PC-3 (cell line): ENCODE measurements at regions not wholly inside any gene's neighbourhood (a gene's known extent, or its start where the extent isn't known, plus 50 kb on each side); places are given as distances from the start of the nearest gene placed in this dataset.

ENCODE experiments used
- ATAC-seq: fragments of 200-7000 bp; cut with Tn5 transposase; 2 replicates; pipeline ENCODE4 v1.9.1; 2020; ENCODE audit warnings: mild to moderate bottlenecking, moderate library complexity
- BruUV-seq: library from RNA; stranded (reverse); fragments of 400-500 nt; replicated peaks from 2 replicates; lab custom pipeline; 2021; lab: Mats Ljungman, UMichigan
- CTCF ChIA-PET: fragments of 300-600 bp; sonication (Branson Sonifier 250); formaldehyde crosslinking; loops from one replicate; lab custom pipeline; 2022; ENCODE audit warnings: antibody characterized with exemption; lab: Charles Lee
- POLR2A ChIA-PET: fragments of 300-600 bp; sonication (Branson Sonifier 250); formaldehyde crosslinking; loops from one replicate; lab custom pipeline; 2022; ENCODE audit warnings: antibody characterized with exemption; ENCODE audit not compliant: unreplicated experiment; lab: Charles Lee
- DNase-seq: peaks from one replicate; pipeline ENCODE4 v3.0.0-alpha.2; 2015
- H2AFZ ChIP-seq: fragments of 300-600 bp; sonication (generic); 2 replicates; pipeline ENCODE4 v1.6.0; 2016; ENCODE audit warnings: antibody characterized with exemption, low read length
- H3F3A ChIP-seq: fragments of 300-600 bp; sonication (generic); one replicate; pipeline ENCODE4 v1.6.0; 2017; ENCODE audit warnings: antibody characterized with exemption, low read length, control low read depth, mild to moderate bottlenecking; ENCODE audit not compliant: unreplicated experiment
- H3K27ac ChIP-seq: fragments of 300-600 bp; sonication (generic); 2 replicates; pipeline ENCODE4 v1.5.1; 2016; ENCODE audit warnings: mild to moderate bottlenecking, low read length
- H3K27me3 ChIP-seq: fragments of 300-600 bp; sonication (generic); 2 replicates; pipeline ENCODE4 v1.6.1; 2016; ENCODE audit warnings: low read length, mixed read lengths
- H3K36me3 ChIP-seq: fragments of 300-600 bp; sonication (generic); 2 replicates; pipeline ENCODE4 v1.6.1; 2016; ENCODE audit warnings: low read depth, mixed run types, low read length, mixed read lengths
- H3K4me1 ChIP-seq: fragments of 300-600 bp; sonication (generic); 2 replicates; pipeline ENCODE4 v1.5.1; 2016; ENCODE audit warnings: low read length; ENCODE audit not compliant: insufficient read depth
- H3K4me2 ChIP-seq: fragments of 300-600 bp; sonication (generic); 2 replicates; pipeline ENCODE4 v1.6.0; 2016; ENCODE audit warnings: low read length
- H3K4me3 ChIP-seq: fragments of 300-600 bp; sonication (generic); 2 replicates; pipeline ENCODE4 v1.5.1; 2016; ENCODE audit warnings: mild to moderate bottlenecking, low read length, mixed read lengths
- H3K79me2 ChIP-seq: fragments of 300-600 bp; sonication (generic); 2 replicates; pipeline ENCODE4 v1.6.1; 2017; ENCODE audit warnings: low read length, mixed read lengths
- H3K9ac ChIP-seq: fragments of 300-600 bp; sonication (generic); 2 replicates; pipeline ENCODE4 v1.6.0; 2016; ENCODE audit warnings: mild to moderate bottlenecking, low read length
- H3K9me2 ChIP-seq: fragments of 300-600 bp; sonication (generic); replicated peaks from 2 replicates; pipeline ENCODE4 v1.6.1; 2016; ENCODE audit warnings: mixed run types, low read length, mixed read lengths
- H3K9me3 ChIP-seq: fragments of 300-600 bp; sonication (generic); 2 replicates; pipeline ENCODE4 v1.6.1; 2016; ENCODE audit warnings: low read length, mixed read lengths
- H4K20me1 ChIP-seq: fragments of 300-600 bp; sonication (generic); 2 replicates; pipeline ENCODE4 v1.6.1; 2016; ENCODE audit warnings: low read length, mixed read lengths
- CTCF ChIP-seq: fragments of 300-600 bp; sonication (generic); conservative IDR thresholded peaks from 2 replicates; pipeline ENCODE4 v1.5.1; 2017; ENCODE audit warnings: antibody characterized with exemption, low read depth, mild to moderate bottlenecking, low read length
- EZH2 ChIP-seq: fragments of 300-600 bp; sonication (generic); IDR thresholded peaks from one replicate; pipeline ENCODE4 v1.6.1; 2017; ENCODE audit warnings: antibody characterized with exemption, mild to moderate bottlenecking, low read length; ENCODE audit not compliant: unreplicated experiment
- EZH2phosphoT487 ChIP-seq: fragments of 300-600 bp; sonication (generic); IDR thresholded peaks from 2 replicates; pipeline ENCODE4 v1.6.1; 2018; ENCODE audit warnings: mild to moderate bottlenecking, antibody characterized with exemption, low read length, borderline replicate concordance
- intact Hi-C: fragments of 100-400 bp; cut with micrococcal nuclease; formaldehyde crosslinking; loops from 2 replicates; pipeline ENCODE4 v1.9.0; 2023

GRCh38 chr10:8128511-8128910 lies 74.0 kb downstream of the GATA3 start:
- no TSS peak for BruUV-seq
- Histone ChIP-seq H3K36me3 (no peaks in the 10 kb centered on the region), H3F3A (no peaks in the 10 kb centered on the region), H3K79me2 (no peaks in the 10 kb centered on the region), H3K27ac (no peak overlapping the region), H3K9ac (no peak overlapping the region), H3K4me1 (peaks cover 14% of the 10 kb centered on the region), H4K20me1 (no peaks in the 10 kb centered on the region), H3K9me3 (no peaks in the 10 kb centered on the region), H3K4me2 (no peak overlapping the region), H3K4me3 (no peak overlapping the region), H3K27me3 (no peaks in the 10 kb centered on the region), H3K9me2 (no peaks in the 10 kb centered on the region), H2AFZ (no peak overlapping the region)
- POLR2A ChIA-PET = no interaction called here
- CTCF ChIA-PET = no interaction called here
- DNase-seq (no peak), ATAC-seq (no peak)
- intact Hi-C loops = no loop called here
- no peak for TF ChIP-seq CTCF
- TF ChIP-seq EZH2 = no peak

DNA sequence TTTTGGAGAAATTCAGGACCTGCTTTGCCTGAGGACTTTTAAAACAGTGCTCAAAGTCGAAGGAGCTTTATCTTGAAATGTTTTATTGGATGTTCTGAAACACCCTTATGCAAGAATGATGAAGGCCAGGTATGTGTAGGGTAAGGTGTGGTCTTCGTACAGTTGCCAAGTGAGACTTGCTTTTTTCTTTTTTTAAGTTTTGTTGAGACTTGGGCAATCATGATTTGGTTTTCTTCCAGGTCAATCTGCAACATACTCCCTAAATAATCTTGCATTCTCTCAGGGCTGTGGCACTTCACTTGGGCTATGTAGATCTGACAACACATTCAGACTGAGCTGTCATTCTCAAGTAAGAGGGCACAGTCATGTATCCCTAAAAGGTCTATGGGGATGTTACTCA lies 75.0 kb downstream of the GATA3 start:
- Histone ChIP-seq H3K4me3 (no peak overlapping the region), H3K9me3 (no peaks in the 10 kb centered on the region), H3K27me3 (no peaks in the 10 kb centered on the region), H3K27ac (no peak overlapping the region), H4K20me1 (no peaks in the 10 kb centered on the region), H3K9me2 (no peaks in the 10 kb centered on the region), H3K36me3 (no peaks in the 10 kb centered on the region), H3K4me1 (peaks cover 14% of the 10 kb centered on the region), H3K79me2 (no peaks in the 10 kb centered on the region), H2AFZ (no peak overlapping the region), H3K4me2 (no peak overlapping the region), H3F3A (no peaks in the 10 kb centered on the region), H3K9ac (no peak overlapping the region)
- CTCF ChIA-PET = no interaction called here
- ATAC-seq (no peak), DNase-seq (no peak)
- intact Hi-C loops = no loop called here
- POLR2A ChIA-PET = no interaction called here
- TF ChIP-seq EZH2phosphoT487 (no peak), CTCF (no peak), EZH2 (no peak)
- BruUV-seq = no TSS peak

DNA sequence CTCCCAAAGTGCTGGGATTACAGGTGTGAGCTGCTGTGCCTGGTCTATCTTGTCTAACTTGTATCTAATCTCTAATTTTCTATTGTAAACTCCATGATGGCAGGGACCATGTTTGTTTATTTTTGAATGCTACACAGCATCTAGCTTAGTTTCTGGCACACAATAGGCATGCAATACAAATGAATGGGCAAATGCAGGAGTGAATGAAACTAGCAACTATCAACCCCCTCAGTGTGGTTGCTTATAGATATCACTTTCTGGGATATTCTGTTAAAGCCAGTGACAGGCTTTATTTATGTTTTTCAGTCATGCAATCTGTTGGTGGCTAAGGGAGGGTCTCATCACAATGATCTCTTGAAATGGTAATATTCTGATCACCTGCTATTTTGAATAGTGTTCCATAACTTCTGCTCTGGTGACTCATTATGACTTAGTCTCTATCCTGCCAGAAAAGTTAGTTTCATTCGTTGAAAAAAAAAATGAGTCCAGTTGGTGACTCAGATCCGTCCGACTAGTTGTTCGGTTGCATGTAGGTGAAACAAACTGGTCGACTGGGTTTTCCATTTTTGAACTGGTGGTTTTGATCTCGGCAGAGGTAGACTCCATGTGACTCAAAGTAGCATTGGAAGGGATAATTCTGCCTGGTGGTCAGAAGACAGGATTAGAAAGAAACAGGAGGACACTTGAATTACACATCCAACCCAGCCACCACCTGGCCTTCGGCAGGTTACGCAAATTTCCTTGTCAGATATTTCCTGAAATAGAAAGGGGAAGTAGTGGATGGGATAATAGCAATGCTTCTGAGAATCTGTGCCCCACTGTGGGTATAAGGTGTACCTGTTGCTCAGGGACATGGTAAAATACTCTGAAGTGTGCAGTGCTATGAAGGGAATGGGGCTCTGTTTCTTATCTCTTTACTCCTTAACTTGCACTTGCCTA lies 76.8 kb downstream of the GATA3 start:
- Histone ChIP-seq H4K20me1 (no peaks in the 10 kb centered on the region), H3F3A (no peaks in the 10 kb centered on the region), H3K27ac (peak overlapping the region; percentile 96), H3K9me3 (no peaks in the 10 kb centered on the region), H3K79me2 (no peaks in the 10 kb centered on the region), H2AFZ (peak overlapping the region; percentile 65), H3K27me3 (no peaks in the 10 kb centered on the region), H3K4me3 (peak overlapping the region; percentile 39; the same call in 1 of the 2 replicates), H3K9ac (peak overlapping the region; percentile 56), H3K4me2 (peak overlapping the region; percentile 73), H3K36me3 (no peaks in the 10 kb centered on the region), H3K9me2 (no peaks in the 10 kb centered on the region), H3K4me1 (peaks cover 14% of the 10 kb centered on the region)
- intact Hi-C loops = no loop called here
- DNase-seq (peak; percentile 86), ATAC-seq (peak; percentile 92)
- POLR2A ChIA-PET = no interaction called here
- CTCF ChIA-PET = no interaction called here
- no TSS peak for BruUV-seq
- TF ChIP-seq EZH2phosphoT487 = no peak
- TF ChIP-seq CTCF = no peak
- TF ChIP-seq EZH2 = no peak
